Suprapubic skin (tissue), 4 donors: ENCODE measurements at regions not wholly inside any gene's neighbourhood (a gene's known extent, or its start where the extent isn't known, plus 50 kb on each side); places are given as distances from the start of the nearest gene placed in this dataset.
"Not testable (repeated sequence)": the region's sequence is repeated elsewhere in the genome, so short reads cannot be mapped to it uniquely, and the experiment has no call there.

Experiments
- DNase-seq, 2 donors: peaks; one replicate each; pipeline ENCODE4 v3.0.0-alpha.2; 2019; ENCODE audit warnings: low spot score in 2 of 2
- H3K27ac ChIP-seq: fragments of 200-600 bp; sonication (generic); one replicate; pipeline ENCODE4 v1.5.1; 2019
- H3K27me3 ChIP-seq: fragments of 200-600 bp; sonication (generic); one replicate; pipeline ENCODE4 v1.5.1; 2019
- H3K36me3 ChIP-seq: fragments of 200-600 bp; sonication (generic); one replicate; pipeline ENCODE4 v1.5.1; 2019
- H3K4me1 ChIP-seq: fragments of 200-600 bp; sonication (generic); one replicate; pipeline ENCODE4 v1.5.1; 2019
- H3K4me3 ChIP-seq: fragments of 200-600 bp; sonication (generic); one replicate; pipeline ENCODE4 v1.5.1; 2019; ENCODE audit warnings: mild to moderate bottlenecking
- H3K9me3 ChIP-seq: fragments of 200-600 bp; sonication (generic); one replicate; pipeline ENCODE4 v1.5.1; 2019
- CTCF ChIP-seq, 2 donors: fragments of 200-600 bp in 1 of 2; fragments of 450-650 bp in 1 of 2; sonication (generic) in 1 of 2; IDR thresholded peaks; one replicate each; pipeline ENCODE4 v1.5.1; 2016 to 2019; ENCODE audit warnings: antibody characterized with exemption in 2 of 2, mild to moderate bottlenecking in 1 of 2, moderate library complexity in 1 of 2
- EP300 ChIP-seq: sonication (generic); formaldehyde crosslinking; IDR thresholded peaks from one replicate; pipeline ENCODE4 v1.6.1; 2017; ENCODE audit warnings: antibody characterized with exemption
- POLR2A ChIP-seq, 2 donors: fragments of 450-650 bp; IDR thresholded peaks; one replicate each; pipeline ENCODE4 v1.6.1; 2017; ENCODE audit warnings: antibody characterized with exemption in 2 of 2, mild to moderate bottlenecking in 2 of 2, moderate library complexity in 2 of 2
- POLR2AphosphoS5 ChIP-seq, 3 donors: sonication (generic); formaldehyde crosslinking; IDR thresholded peaks; one replicate each; pipeline ENCODE4 v1.6.1; 2017; ENCODE audit warnings: antibody characterized with exemption in 3 of 3
- WGBS: methylation state at CpG from one replicate; pipeline ENCODE4 v1.1.5; 2018; 5-methylcytosine and 5-hydroxymethylcytosine counted together

- TF ChIP-seq POLR2A (IDR thresholded peaks at IDR 0.05): no peak
- no peak for TF ChIP-seq EP300
- TF ChIP-seq CTCF (IDR thresholded peaks at IDR 0.05): no peak
- no peak for TF ChIP-seq POLR2AphosphoS5 (IDR thresholded peaks at IDR 0.05)
- no peaks in the 10 kb centered on the region for H3K9me3 ChIP-seq
- no peak for DNase-seq
- H3K4me3 ChIP-seq: no peak overlapping the region
- 88% methylated on average over 8 of the region's 8 CpGs for WGBS
- no peaks in the 10 kb centered on the region for H3K36me3 ChIP-seq
- H3K27me3 ChIP-seq: no peaks in the 10 kb centered on the region
- no peaks in the 10 kb centered on the region for H3K4me1 ChIP-seq
- no peak overlapping the region for H3K27ac ChIP-seq
Observed at GRCh38 chrX:73977542-73978169, 125.1 kb upstream of the XIST start.

- not testable (repeated sequence) for H3K27me3 ChIP-seq, H3K36me3 ChIP-seq, H3K4me3 ChIP-seq, H3K9me3 ChIP-seq, H3K27ac ChIP-seq, H3K4me1 ChIP-seq, DNase-seq
- 95% methylated on average over 22 of the region's 22 CpGs for WGBS
Observed at GRCh38 chrX:73967461-73967860, 114.9 kb upstream of the XIST start.

- Histone ChIP-seq H3K27me3 (no peaks in the 10 kb centered on the region), H3K4me1 (no peaks in the 10 kb centered on the region), H3K27ac (no peak overlapping the region), H3K4me3 (no peak overlapping the region), H3K9me3 (no peaks in the 10 kb centered on the region), H3K36me3 (no peaks in the 10 kb centered on the region)
- WGBS: 52% methylated on average over 2 of the region's 2 CpGs
- TF ChIP-seq POLR2AphosphoS5 (IDR thresholded peaks at IDR 0.05) (no peak), EP300 (no peak), CTCF (IDR thresholded peaks at IDR 0.05) (no peak), POLR2A (IDR thresholded peaks at IDR 0.05) (no peak)
- no peak for DNase-seq
Observed at GRCh38 chrX:73965833-73966232, 113.3 kb upstream of the XIST start.

- no peak for TF ChIP-seq POLR2AphosphoS5 (IDR thresholded peaks at IDR 0.05)
- no peak for TF ChIP-seq POLR2A (IDR thresholded peaks at IDR 0.05)
- no peak for TF ChIP-seq EP300
- TF ChIP-seq CTCF (IDR thresholded peaks at IDR 0.05): no peak
- no peaks in the 10 kb centered on the region for H3K9me3 ChIP-seq
- H3K27ac ChIP-seq: no peak overlapping the region
- H3K4me1 ChIP-seq: no peaks in the 10 kb centered on the region
- H3K27me3 ChIP-seq: no peaks in the 10 kb centered on the region
- no peak for DNase-seq
- no peak overlapping the region for H3K4me3 ChIP-seq
- no peaks in the 10 kb centered on the region for H3K36me3 ChIP-seq
- WGBS: 83% methylated on average over 1 of the region's 1 CpG
Observed at GRCh38 chrX:73964579-73964978, 112.1 kb upstream of the XIST start.

GRCh38 chrX:73963682-73964081 lies 111.2 kb upstream of the XIST start:
- H3K9me3 ChIP-seq: no peaks in the 10 kb centered on the region
- no peaks in the 10 kb centered on the region for H3K36me3 ChIP-seq
- no peaks in the 10 kb centered on the region for H3K27me3 ChIP-seq
- H3K4me3 ChIP-seq: no peak overlapping the region
- H3K4me1 ChIP-seq: no peaks in the 10 kb centered on the region
- no peak for DNase-seq
- no peak overlapping the region for H3K27ac ChIP-seq
- no peak for TF ChIP-seq POLR2A (IDR thresholded peaks at IDR 0.05)
- TF ChIP-seq CTCF (IDR thresholded peaks at IDR 0.05): no peak
- WGBS: 88% methylated on average over 9 of the region's 9 CpGs

- Histone ChIP-seq H3K27me3 (no peaks in the 10 kb centered on the region), H3K27ac (no peak overlapping the region), H3K4me1 (no peaks in the 10 kb centered on the region), H3K9me3 (no peaks in the 10 kb centered on the region), H3K4me3 (no peak overlapping the region), H3K36me3 (no peaks in the 10 kb centered on the region)
- WGBS: 90% methylated on average over 8 of the region's 8 CpGs
- DNase-seq: no peak
- no peak for TF ChIP-seq EP300
- no peak for TF ChIP-seq POLR2AphosphoS5 (IDR thresholded peaks at IDR 0.05)
- no peak for TF ChIP-seq POLR2A (IDR thresholded peaks at IDR 0.05)
- no peak for TF ChIP-seq CTCF (IDR thresholded peaks at IDR 0.05)
Observed at GRCh38 chrX:73962948-73963347, 110.4 kb upstream of the XIST start.

- not testable (repeated sequence) for H3K4me3 ChIP-seq, H3K27ac ChIP-seq, H3K27me3 ChIP-seq, H3K36me3 ChIP-seq, DNase-seq, H3K9me3 ChIP-seq, H3K4me1 ChIP-seq
- WGBS: 93% methylated on average over 6 of the region's 6 CpGs
Observed at GRCh38 chrX:73961867-73962266, 109.4 kb upstream of the XIST start.
